ENCODE measurements at regions not wholly inside any gene's neighbourhood (a gene's known extent, or its start where the extent isn't known, plus 50 kb on each side); places are given as distances from the start of the nearest gene placed in this dataset.

GRCh38 chr3:73296859-73297258 lies 235.4 kb downstream of the EBLN2 start:
- no peak for TF ChIP-seq CTCF (IDR thresholded peaks at IDR 0.05 in 8 of 11, conservative IDR thresholded peaks at IDR 0.05 in 3 of 11)
- no peak for TF ChIP-seq POLR2A (IDR thresholded peaks at IDR 0.05)
